ENCODE measurements at regions not wholly inside any gene's neighbourhood (a gene's known extent, or its start where the extent isn't known, plus 50 kb on each side); places are given as distances from the start of the nearest gene placed in this dataset.
"Not testable (repeated sequence)": the region's sequence is repeated elsewhere in the genome, so short reads cannot be mapped to it uniquely, and the experiment has no call there.

DNA sequence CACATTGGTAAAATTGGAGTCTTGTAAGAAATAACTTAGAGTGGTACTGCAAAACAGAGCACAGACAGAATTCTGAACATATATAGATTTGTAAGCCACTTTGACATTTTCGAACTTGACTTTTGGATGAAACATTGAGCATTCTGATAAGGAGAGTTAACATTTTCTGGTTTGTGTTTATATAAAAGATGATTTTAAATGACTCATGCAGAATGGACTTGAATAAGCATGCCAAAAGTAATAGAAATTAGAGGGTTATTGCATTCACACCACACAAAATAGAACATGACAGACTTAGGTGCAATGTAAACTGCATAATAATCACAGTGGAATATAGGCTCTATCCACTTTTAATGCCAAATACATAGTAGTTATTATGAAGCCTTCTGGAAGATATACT is 507.0 kb downstream of the DACH1 start:
- no peaks in the 10 kb centered on the region for H3K4me1 ChIP-seq (ENCODE audit: control insufficient read depth in 1 of 2, insufficient read depth in 1 of 2, low read depth in 1 of 2, low read length in 1 of 2)
- TF ChIP-seq, protein P1, sequence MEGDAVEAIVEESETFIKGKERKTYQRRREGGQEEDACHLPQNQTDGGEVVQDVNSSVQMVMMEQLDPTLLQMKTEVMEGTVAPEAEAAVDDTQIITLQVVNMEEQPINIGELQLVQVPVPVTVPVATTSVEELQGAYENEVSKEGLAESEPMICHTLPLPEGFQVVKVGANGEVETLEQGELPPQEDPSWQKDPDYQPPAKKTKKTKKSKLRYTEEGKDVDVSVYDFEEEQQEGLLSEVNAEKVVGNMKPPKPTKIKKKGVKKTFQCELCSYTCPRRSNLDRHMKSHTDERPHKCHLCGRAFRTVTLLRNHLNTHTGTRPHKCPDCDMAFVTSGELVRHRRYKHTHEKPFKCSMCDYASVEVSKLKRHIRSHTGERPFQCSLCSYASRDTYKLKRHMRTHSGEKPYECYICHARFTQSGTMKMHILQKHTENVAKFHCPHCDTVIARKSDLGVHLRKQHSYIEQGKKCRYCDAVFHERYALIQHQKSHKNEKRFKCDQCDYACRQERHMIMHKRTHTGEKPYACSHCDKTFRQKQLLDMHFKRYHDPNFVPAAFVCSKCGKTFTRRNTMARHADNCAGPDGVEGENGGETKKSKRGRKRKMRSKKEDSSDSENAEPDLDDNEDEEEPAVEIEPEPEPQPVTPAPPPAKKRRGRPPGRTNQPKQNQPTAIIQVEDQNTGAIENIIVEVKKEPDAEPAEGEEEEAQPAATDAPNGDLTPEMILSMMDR (IDR thresholded peaks at IDR 0.05), result no peak
- H3K36me3 ChIP-seq, result no peaks in the 10 kb centered on the region
- H3K4me3 ChIP-seq (ENCODE audit: low read depth in 1 of 2, low read length in 1 of 2), result no peak overlapping the region
- H3K9me3 ChIP-seq, result no peaks in the 10 kb centered on the region
- no peaks in the 10 kb centered on the region for H3K27me3 ChIP-seq
- no peak overlapping the region for H3K27ac ChIP-seq

DNA sequence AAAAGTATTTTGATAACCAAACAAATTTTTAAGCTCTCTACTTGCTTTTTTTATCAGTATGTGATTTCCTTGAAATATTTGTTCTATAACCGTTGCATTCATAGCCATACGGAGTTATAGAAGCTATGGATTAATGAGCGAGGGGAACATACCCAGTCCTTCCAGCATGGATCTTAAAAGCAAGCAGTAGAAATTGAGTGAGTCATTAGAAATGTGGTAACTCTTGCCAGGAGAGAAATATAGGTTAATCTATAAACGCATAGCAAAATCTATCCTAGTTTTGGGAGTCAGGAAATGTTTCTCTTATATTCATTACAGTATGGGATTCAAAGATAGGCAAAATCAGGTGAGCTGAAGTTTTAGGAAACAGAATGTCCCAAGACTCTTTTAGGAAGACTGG is 507.4 kb downstream of the DACH1 start:
- Histone ChIP-seq H3K9me3 (no peaks in the 10 kb centered on the region), H3K27ac (no peak overlapping the region), H3K4me1 (ENCODE audit: control insufficient read depth in 1 of 2, insufficient read depth in 1 of 2, low read depth in 1 of 2, low read length in 1 of 2) (no peaks in the 10 kb centered on the region), H3K36me3 (no peaks in the 10 kb centered on the region), H3K4me3 (ENCODE audit: low read depth in 1 of 2, low read length in 1 of 2) (no peak overlapping the region), H3K27me3 (no peaks in the 10 kb centered on the region)
- TF ChIP-seq, protein P1 (IDR thresholded peaks at IDR 0.05), result no peak

DNA sequence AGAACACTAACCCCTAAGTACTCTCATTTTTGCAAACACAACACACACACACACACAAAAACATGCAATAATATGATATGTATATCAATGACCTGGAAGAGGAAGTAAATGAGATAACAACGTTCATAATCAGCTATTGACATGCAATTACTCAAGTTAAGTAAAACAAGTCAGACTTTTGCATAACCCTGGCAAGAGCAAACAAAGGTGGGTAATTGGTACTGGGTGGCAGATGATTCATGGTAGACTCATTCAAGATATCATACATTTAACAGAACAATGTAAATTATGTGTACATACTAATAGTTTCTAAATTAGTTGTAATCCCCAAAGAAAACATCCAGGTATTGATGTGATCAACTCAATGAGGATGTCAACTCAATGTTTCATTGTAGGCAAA is 508.8 kb downstream of the DACH1 start:
- Histone ChIP-seq H3K27ac (no peak overlapping the region), H3K9me3 (no peaks in the 10 kb centered on the region), H3K36me3 (no peaks in the 10 kb centered on the region), H3K4me3 (ENCODE audit: low read depth in 1 of 2, low read length in 1 of 2) (no peak overlapping the region), H3K27me3 (no peaks in the 10 kb centered on the region), H3K4me1 (ENCODE audit: control insufficient read depth in 1 of 2, insufficient read depth in 1 of 2, low read depth in 1 of 2, low read length in 1 of 2) (no peaks in the 10 kb centered on the region)
- TF ChIP-seq, protein P1 (IDR thresholded peaks at IDR 0.05), result no peak

DNA sequence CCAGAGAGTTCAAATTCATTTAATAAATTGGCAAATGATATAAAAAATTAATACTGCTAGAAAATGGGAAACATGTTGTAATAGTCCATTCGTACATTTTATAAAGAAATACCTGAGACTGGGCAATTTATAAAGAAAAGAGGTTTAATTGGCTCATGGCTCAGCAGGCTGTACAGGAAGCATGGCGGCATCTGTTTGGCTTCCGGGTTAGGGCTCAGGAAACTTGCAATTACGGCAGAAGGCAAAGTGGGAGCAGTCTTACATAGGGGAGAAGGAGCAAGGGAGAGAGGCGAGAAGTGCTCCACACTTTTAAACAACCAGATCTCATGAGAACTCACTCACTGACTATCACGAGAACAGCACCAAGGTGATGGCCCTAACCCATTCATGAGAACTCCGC is 512.0 kb downstream of the DACH1 start:
- no peaks in the 10 kb centered on the region for H3K36me3 ChIP-seq
- TF ChIP-seq, protein P1 (IDR thresholded peaks at IDR 0.05), result no peak
- H3K9me3 ChIP-seq, result no peaks in the 10 kb centered on the region
- H3K4me3 ChIP-seq (ENCODE audit: low read depth in 1 of 2, low read length in 1 of 2), result no peak overlapping the region
- no peaks in the 10 kb centered on the region for H3K27me3 ChIP-seq
- no peak overlapping the region for H3K27ac ChIP-seq
- H3K4me1 ChIP-seq (ENCODE audit: control insufficient read depth in 1 of 2, insufficient read depth in 1 of 2, low read depth in 1 of 2, low read length in 1 of 2), result no peaks in the 10 kb centered on the region

DNA sequence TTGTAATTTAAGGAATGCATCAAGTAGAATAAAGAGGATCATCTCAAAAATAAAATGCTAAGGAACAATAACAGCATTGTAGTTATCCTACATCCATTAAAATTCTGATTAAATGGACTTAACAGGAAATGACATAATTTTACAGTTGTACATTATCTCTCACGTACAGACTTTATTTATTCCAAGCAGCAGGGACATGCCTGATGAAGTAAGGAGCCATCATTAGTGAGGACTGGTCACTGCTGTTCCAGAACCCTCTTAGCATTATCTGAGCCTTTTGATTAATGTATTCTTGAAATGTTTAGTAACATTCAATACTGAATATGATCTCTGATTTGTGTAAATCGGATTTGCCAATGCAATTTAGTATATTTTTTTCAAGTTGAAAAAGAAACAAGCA is 516.1 kb downstream of the DACH1 start:
- no peaks in the 10 kb centered on the region for H3K9me3 ChIP-seq
- no peak overlapping the region for H3K27ac ChIP-seq
- H3K4me3 ChIP-seq (ENCODE audit: low read depth in 1 of 2, low read length in 1 of 2), result no peak overlapping the region
- TF ChIP-seq, protein P1 (IDR thresholded peaks at IDR 0.05), result no peak
- H3K36me3 ChIP-seq, result no peaks in the 10 kb centered on the region
- H3K4me1 ChIP-seq (ENCODE audit: control insufficient read depth in 1 of 2, insufficient read depth in 1 of 2, low read depth in 1 of 2, low read length in 1 of 2), result no peaks in the 10 kb centered on the region
- no peaks in the 10 kb centered on the region for H3K27me3 ChIP-seq

DNA sequence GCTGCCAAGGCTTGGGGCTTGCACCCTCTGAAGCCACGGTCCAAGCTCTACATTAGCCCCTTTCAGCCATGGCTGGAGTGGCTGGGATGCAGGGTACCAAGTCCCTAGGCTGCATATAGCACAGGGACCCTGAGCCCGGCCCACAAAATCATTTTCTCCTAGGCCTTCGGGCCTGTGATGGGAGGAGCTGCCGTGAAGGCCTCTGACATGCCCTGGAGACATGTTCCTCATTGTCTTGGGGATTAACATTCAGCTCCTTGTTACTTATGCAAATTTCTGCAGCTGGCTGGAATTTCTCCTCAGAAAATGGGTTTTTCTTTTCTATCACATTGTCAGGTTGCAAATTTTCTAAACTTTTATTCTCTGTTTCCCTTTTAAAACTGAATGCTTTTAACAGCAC is 521.1 kb downstream of the DACH1 start:
- not testable (repeated sequence) for H3K36me3 ChIP-seq; H3K4me3 ChIP-seq (ENCODE audit: low read depth in 1 of 2, low read length in 1 of 2); H3K27ac ChIP-seq; H3K4me1 ChIP-seq (ENCODE audit: control insufficient read depth in 1 of 2, insufficient read depth in 1 of 2, low read depth in 1 of 2, low read length in 1 of 2); H3K9me3 ChIP-seq; H3K27me3 ChIP-seq
